B cell (primary cell): ENCODE measurements at regions not wholly inside any gene's neighbourhood (a gene's known extent, or its start where the extent isn't known, plus 50 kb on each side); places are given as distances from the start of the nearest gene placed in this dataset.

Experiments used
- EZH2 ChIP-seq: IDR thresholded peaks from 2 replicates; pipeline ENCODE4 v1.6.1; 2012; ENCODE audit warnings: borderline replicate concordance, low read depth, mild to moderate bottlenecking, moderate library complexity, low read length; ENCODE audit not compliant: insufficient read depth, poor library complexity, severe bottlenecking
- TF ChIP-seq, protein P1 (sequence below): fragments of 200-600 bp; IDR thresholded peaks from one replicate; pipeline ENCODE4 v1.8.0; 2022; ENCODE audit warnings: antibody characterized with exemption, mild to moderate bottlenecking

DNA sequence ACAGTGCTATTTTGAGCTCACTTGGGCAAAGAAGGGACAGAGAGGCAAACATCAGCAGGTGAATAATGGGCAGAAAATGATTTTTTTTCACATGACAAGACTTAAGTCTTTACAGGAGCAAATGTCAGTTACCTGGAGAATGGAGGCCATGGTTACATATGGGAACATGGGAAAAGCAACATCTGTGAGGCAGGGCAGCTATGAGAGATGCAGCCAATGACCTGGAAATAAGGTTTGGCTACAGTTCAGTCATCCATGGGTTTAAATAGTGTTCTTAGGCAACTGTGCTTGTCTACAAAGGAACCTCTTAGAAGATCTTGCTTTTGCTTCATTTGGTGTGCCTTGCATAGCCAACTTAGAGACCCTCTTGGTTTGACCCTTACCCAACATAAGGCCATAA is 490.2 kb upstream of the LCORL start:
- TF ChIP-seq, protein P1, sequence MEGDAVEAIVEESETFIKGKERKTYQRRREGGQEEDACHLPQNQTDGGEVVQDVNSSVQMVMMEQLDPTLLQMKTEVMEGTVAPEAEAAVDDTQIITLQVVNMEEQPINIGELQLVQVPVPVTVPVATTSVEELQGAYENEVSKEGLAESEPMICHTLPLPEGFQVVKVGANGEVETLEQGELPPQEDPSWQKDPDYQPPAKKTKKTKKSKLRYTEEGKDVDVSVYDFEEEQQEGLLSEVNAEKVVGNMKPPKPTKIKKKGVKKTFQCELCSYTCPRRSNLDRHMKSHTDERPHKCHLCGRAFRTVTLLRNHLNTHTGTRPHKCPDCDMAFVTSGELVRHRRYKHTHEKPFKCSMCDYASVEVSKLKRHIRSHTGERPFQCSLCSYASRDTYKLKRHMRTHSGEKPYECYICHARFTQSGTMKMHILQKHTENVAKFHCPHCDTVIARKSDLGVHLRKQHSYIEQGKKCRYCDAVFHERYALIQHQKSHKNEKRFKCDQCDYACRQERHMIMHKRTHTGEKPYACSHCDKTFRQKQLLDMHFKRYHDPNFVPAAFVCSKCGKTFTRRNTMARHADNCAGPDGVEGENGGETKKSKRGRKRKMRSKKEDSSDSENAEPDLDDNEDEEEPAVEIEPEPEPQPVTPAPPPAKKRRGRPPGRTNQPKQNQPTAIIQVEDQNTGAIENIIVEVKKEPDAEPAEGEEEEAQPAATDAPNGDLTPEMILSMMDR, result no peak
- TF ChIP-seq EZH2, result no peak
